GM23338 (cell line): ENCODE measurements at regions not wholly inside any gene's neighbourhood (a gene's known extent, or its start where the extent isn't known, plus 50 kb on each side); places are given as distances from the start of the nearest gene placed in this dataset.
A peak's percentile ranks its signal among the peaks of the same experiment; 100 is the strongest.

Source experiments
- ATAC-seq: fragments of 200-7000 bp; cut with Tn5 transposase; 3 replicates; pipeline ENCODE4 v1.9.1; 2020
- DNase-seq: peaks from one replicate; pipeline ENCODE4 v3.0.0-alpha.2; 2015; ENCODE audit warnings: low spot score
- H2AFZ ChIP-seq: fragments of 200-600 bp; sonication (generic); 2 replicates; pipeline ENCODE4 v1.8.0; 2016; ENCODE audit warnings: antibody characterized with exemption, mild to moderate bottlenecking, moderate library complexity
- H3F3A ChIP-seq: fragments of 200-600 bp; sonication (generic); replicated peaks from 2 replicates; pipeline ENCODE4 v1.8.0; 2017; ENCODE audit warnings: antibody characterized with exemption, mixed run types, low read depth
- H3K27ac ChIP-seq: fragments of 200-600 bp; sonication (generic); 2 replicates; pipeline ENCODE4 v1.6.1; 2016; ENCODE audit warnings: low read depth
- H3K27me3 ChIP-seq: fragments of 200-600 bp; sonication (generic); 2 replicates; pipeline ENCODE4 v1.8.0; 2016; ENCODE audit warnings: mild to moderate bottlenecking, mixed run types, moderate library complexity; ENCODE audit not compliant: insufficient read depth
- H3K36me3 ChIP-seq: fragments of 200-600 bp; sonication (generic); 2 replicates; pipeline ENCODE4 v1.8.0; 2016; ENCODE audit warnings: mild to moderate bottlenecking; ENCODE audit not compliant: insufficient read depth
- H3K4me1 ChIP-seq: fragments of 200-600 bp; sonication (generic); 2 replicates; pipeline ENCODE4 v1.8.0; 2016; ENCODE audit warnings: mild to moderate bottlenecking, moderate library complexity; ENCODE audit not compliant: insufficient read depth
- H3K4me2 ChIP-seq: fragments of 200-600 bp; sonication (generic); 2 replicates; pipeline ENCODE4 v1.7.1; 2017; ENCODE audit warnings: mixed run types
- H3K4me3 ChIP-seq: fragments of 200-600 bp; sonication (generic); 2 replicates; pipeline ENCODE4 v1.6.1; 2016; ENCODE audit warnings: mixed run types
- H3K79me2 ChIP-seq: fragments of 200-600 bp; sonication (generic); replicated peaks from 2 replicates; pipeline ENCODE4 v1.8.0; 2017; ENCODE audit warnings: mild to moderate bottlenecking; ENCODE audit not compliant: insufficient read depth
- H3K9me2 ChIP-seq: fragments of 200-600 bp; sonication (generic); 2 replicates; pipeline ENCODE4 v1.8.0; 2017; ENCODE audit not compliant: insufficient read depth
- H4K20me1 ChIP-seq: fragments of 200-600 bp; sonication (generic); replicated peaks from 2 replicates; pipeline ENCODE4 v1.8.0; 2017; ENCODE audit warnings: mild to moderate bottlenecking; ENCODE audit not compliant: insufficient read depth
- H3K27ac Mint-ChIP-seq: 2 replicates; pipeline ENCODE4 v1.8.0; 2020; ENCODE audit warnings: inconsistent platforms, mild to moderate bottlenecking, moderate library complexity, mixed read lengths
- H3K27me3 Mint-ChIP-seq: 3 replicates; pipeline ENCODE4 v1.8.0; 2022; ENCODE audit warnings: low read depth, mild to moderate bottlenecking, moderate library complexity, mixed read lengths, inconsistent platforms; ENCODE audit not compliant: insufficient read depth, poor library complexity
- H3K36me3 Mint-ChIP-seq: 3 replicates; pipeline ENCODE4 v1.8.0; 2021; ENCODE audit warnings: low read depth, mild to moderate bottlenecking, inconsistent platforms, moderate library complexity, mixed read lengths
- H3K4me1 Mint-ChIP-seq: 3 replicates; pipeline ENCODE4 v1.8.0; 2020; ENCODE audit warnings: mild to moderate bottlenecking, inconsistent platforms, mixed read lengths
- H3K4me3 Mint-ChIP-seq: 3 replicates; pipeline ENCODE4 v1.8.0; 2021; ENCODE audit warnings: moderate library complexity, mild to moderate bottlenecking, inconsistent platforms, mixed read lengths
- H3K9me3 Mint-ChIP-seq: 3 replicates; pipeline ENCODE4 v1.8.0; 2020; ENCODE audit warnings: moderate library complexity, mild to moderate bottlenecking, inconsistent platforms, mixed read lengths
- CREB1 ChIP-seq: fragments of 250-450 bp; sonication (Bioruptor Pico); IDR thresholded peaks from 2 replicates; pipeline ENCODE4 v1.5.0; 2020; ENCODE audit warnings: low read depth, mild to moderate bottlenecking, moderate library complexity
- EZH2 ChIP-seq: fragments of 200-600 bp; sonication (generic); IDR thresholded peaks from one replicate; pipeline ENCODE4 v1.8.0; 2017; ENCODE audit warnings: antibody characterized with exemption, mild to moderate bottlenecking, low read depth; ENCODE audit not compliant: unreplicated experiment
- EZH2phosphoT487 ChIP-seq: fragments of 200-600 bp; sonication (generic); IDR thresholded peaks from one replicate; pipeline ENCODE4 v1.8.1; 2018; ENCODE audit warnings: antibody characterized with exemption; ENCODE audit not compliant: unreplicated experiment
- JUNB ChIP-seq: IDR thresholded peaks from one replicate; pipeline ENCODE4 v1.6.1; 2016; ENCODE audit warnings: antibody characterized with exemption; ENCODE audit not compliant: unreplicated experiment
- POLR2AphosphoS5 ChIP-seq: IDR thresholded peaks from 2 replicates; pipeline ENCODE4 v1.6.1; 2016; ENCODE audit warnings: antibody characterized with exemption, low read depth
- ZNF114 ChIP-seq: fragments of 250-450 bp; sonication (Bioruptor Pico); IDR thresholded peaks from 2 replicates; pipeline ENCODE4 v1.5.0; 2020; ENCODE audit warnings: mild to moderate bottlenecking, moderate library complexity
- TF ChIP-seq, protein P1 (sequence below): IDR thresholded peaks from 2 replicates; pipeline ENCODE4 v1.6.1; 2016; ENCODE audit warnings: antibody characterized with exemption
- TF ChIP-seq, protein P2 (sequence below): IDR thresholded peaks from one replicate; pipeline ENCODE4 v1.6.1; 2018; ENCODE audit warnings: antibody characterized with exemption; ENCODE audit not compliant: unreplicated experiment
- TF ChIP-seq, protein P3 (sequence below): fragments of 250-450 bp; sonication (Bioruptor Pico); IDR thresholded peaks from 2 replicates; pipeline ENCODE4 v1.5.0; 2020; ENCODE audit warnings: mild to moderate bottlenecking, moderate library complexity

- no peaks in the 10 kb centered on the region for H4K20me1 ChIP-seq
- no peak overlapping the region for H3K4me3 ChIP-seq
- no peak overlapping the region for H2AFZ ChIP-seq
- H3F3A ChIP-seq, result no peaks in the 10 kb centered on the region
- no peaks in the 10 kb centered on the region for H3K36me3 ChIP-seq
- TF ChIP-seq, protein P1, sequence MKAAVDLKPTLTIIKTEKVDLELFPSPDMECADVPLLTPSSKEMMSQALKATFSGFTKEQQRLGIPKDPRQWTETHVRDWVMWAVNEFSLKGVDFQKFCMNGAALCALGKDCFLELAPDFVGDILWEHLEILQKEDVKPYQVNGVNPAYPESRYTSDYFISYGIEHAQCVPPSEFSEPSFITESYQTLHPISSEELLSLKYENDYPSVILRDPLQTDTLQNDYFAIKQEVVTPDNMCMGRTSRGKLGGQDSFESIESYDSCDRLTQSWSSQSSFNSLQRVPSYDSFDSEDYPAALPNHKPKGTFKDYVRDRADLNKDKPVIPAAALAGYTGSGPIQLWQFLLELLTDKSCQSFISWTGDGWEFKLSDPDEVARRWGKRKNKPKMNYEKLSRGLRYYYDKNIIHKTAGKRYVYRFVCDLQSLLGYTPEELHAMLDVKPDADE, result no peak
- H3K9me2 ChIP-seq, result peaks cover 6% of the 10 kb centered on the region; the same call in 1 of the 2 replicates
- no peak for ATAC-seq
- Mint-ChIP-seq H3K36me3 (peaks cover 18% of the 10 kb centered on the region), H3K9me3 (peaks cover 28% of the 10 kb centered on the region), H3K4me3 (no peak overlapping the region), H3K4me1 (peaks cover 3% of the 10 kb centered on the region; the same call in 1 of the 3 replicates), H3K27me3 (peaks cover 1% of the 10 kb centered on the region), H3K27ac (no peak overlapping the region)
- H3K4me1 ChIP-seq, result no peaks in the 10 kb centered on the region
- H3K27ac ChIP-seq, result no peak overlapping the region
- H3K79me2 ChIP-seq, result no peaks in the 10 kb centered on the region
- H3K27me3 ChIP-seq, result no peaks in the 10 kb centered on the region
- no peak overlapping the region for H3K4me2 ChIP-seq
- peak; percentile 18 for DNase-seq
Observed at GRCh38 chr2:35787302-35788031, 568.1 kb upstream of the CRIM1 start.

DNA sequence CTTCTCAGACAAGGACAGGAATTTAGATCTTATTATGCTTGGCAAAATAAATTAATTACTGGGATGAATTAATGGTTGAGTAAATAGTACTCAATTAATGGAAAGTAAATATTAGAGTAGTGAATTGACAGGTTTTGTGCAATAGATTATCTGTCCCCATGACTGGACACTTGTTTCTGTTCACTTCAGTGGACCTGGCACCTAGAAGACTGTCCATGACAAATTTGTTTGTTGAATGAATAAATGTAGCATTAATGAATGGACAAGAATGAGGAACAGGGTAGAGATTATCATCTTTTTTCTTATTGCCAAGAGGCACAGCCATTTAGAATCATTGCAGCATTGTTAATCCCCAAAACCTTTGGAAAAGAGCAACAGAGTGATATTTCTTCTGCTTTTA, 570.0 kb upstream of the CRIM1 start:
- H3K9me2 ChIP-seq, result peaks cover 6% of the 10 kb centered on the region; the same call in 1 of the 2 replicates
- no peaks in the 10 kb centered on the region for H3K27me3 ChIP-seq
- Mint-ChIP-seq H3K4me3 (no peak overlapping the region), H3K36me3 (peaks cover 34% of the 10 kb centered on the region), H3K4me1 (no peaks in the 10 kb centered on the region), H3K27me3 (peaks cover 1% of the 10 kb centered on the region), H3K27ac (no peak overlapping the region), H3K9me3 (peaks cover 40% of the 10 kb centered on the region)
- H3K4me1 ChIP-seq, result no peaks in the 10 kb centered on the region
- no peak overlapping the region for H3K4me2 ChIP-seq
- H3K79me2 ChIP-seq, result no peaks in the 10 kb centered on the region
- no peak overlapping the region for H2AFZ ChIP-seq
- H3K27ac ChIP-seq, result no peak overlapping the region
- H3K36me3 ChIP-seq, result no peaks in the 10 kb centered on the region
- no peaks in the 10 kb centered on the region for H4K20me1 ChIP-seq
- H3F3A ChIP-seq, result no peaks in the 10 kb centered on the region
- no peak overlapping the region for H3K4me3 ChIP-seq
- DNase-seq (no peak), ATAC-seq (no peak)
- TF ChIP-seq ZNF114 (CRISPR knock-in tag) (no peak), JUNB (no peak), POLR2AphosphoS5 (no peak), EZH2 (no peak), EZH2phosphoT487 (no peak), CREB1 (CRISPR knock-in tag) (no peak)
- TF ChIP-seq, protein P2, sequence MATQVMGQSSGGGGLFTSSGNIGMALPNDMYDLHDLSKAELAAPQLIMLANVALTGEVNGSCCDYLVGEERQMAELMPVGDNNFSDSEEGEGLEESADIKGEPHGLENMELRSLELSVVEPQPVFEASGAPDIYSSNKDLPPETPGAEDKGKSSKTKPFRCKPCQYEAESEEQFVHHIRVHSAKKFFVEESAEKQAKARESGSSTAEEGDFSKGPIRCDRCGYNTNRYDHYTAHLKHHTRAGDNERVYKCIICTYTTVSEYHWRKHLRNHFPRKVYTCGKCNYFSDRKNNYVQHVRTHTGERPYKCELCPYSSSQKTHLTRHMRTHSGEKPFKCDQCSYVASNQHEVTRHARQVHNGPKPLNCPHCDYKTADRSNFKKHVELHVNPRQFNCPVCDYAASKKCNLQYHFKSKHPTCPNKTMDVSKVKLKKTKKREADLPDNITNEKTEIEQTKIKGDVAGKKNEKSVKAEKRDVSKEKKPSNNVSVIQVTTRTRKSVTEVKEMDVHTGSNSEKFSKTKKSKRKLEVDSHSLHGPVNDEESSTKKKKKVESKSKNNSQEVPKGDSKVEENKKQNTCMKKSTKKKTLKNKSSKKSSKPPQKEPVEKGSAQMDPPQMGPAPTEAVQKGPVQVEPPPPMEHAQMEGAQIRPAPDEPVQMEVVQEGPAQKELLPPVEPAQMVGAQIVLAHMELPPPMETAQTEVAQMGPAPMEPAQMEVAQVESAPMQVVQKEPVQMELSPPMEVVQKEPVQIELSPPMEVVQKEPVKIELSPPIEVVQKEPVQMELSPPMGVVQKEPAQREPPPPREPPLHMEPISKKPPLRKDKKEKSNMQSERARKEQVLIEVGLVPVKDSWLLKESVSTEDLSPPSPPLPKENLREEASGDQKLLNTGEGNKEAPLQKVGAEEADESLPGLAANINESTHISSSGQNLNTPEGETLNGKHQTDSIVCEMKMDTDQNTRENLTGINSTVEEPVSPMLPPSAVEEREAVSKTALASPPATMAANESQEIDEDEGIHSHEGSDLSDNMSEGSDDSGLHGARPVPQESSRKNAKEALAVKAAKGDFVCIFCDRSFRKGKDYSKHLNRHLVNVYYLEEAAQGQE, result no peak
- TF ChIP-seq, protein P3, sequence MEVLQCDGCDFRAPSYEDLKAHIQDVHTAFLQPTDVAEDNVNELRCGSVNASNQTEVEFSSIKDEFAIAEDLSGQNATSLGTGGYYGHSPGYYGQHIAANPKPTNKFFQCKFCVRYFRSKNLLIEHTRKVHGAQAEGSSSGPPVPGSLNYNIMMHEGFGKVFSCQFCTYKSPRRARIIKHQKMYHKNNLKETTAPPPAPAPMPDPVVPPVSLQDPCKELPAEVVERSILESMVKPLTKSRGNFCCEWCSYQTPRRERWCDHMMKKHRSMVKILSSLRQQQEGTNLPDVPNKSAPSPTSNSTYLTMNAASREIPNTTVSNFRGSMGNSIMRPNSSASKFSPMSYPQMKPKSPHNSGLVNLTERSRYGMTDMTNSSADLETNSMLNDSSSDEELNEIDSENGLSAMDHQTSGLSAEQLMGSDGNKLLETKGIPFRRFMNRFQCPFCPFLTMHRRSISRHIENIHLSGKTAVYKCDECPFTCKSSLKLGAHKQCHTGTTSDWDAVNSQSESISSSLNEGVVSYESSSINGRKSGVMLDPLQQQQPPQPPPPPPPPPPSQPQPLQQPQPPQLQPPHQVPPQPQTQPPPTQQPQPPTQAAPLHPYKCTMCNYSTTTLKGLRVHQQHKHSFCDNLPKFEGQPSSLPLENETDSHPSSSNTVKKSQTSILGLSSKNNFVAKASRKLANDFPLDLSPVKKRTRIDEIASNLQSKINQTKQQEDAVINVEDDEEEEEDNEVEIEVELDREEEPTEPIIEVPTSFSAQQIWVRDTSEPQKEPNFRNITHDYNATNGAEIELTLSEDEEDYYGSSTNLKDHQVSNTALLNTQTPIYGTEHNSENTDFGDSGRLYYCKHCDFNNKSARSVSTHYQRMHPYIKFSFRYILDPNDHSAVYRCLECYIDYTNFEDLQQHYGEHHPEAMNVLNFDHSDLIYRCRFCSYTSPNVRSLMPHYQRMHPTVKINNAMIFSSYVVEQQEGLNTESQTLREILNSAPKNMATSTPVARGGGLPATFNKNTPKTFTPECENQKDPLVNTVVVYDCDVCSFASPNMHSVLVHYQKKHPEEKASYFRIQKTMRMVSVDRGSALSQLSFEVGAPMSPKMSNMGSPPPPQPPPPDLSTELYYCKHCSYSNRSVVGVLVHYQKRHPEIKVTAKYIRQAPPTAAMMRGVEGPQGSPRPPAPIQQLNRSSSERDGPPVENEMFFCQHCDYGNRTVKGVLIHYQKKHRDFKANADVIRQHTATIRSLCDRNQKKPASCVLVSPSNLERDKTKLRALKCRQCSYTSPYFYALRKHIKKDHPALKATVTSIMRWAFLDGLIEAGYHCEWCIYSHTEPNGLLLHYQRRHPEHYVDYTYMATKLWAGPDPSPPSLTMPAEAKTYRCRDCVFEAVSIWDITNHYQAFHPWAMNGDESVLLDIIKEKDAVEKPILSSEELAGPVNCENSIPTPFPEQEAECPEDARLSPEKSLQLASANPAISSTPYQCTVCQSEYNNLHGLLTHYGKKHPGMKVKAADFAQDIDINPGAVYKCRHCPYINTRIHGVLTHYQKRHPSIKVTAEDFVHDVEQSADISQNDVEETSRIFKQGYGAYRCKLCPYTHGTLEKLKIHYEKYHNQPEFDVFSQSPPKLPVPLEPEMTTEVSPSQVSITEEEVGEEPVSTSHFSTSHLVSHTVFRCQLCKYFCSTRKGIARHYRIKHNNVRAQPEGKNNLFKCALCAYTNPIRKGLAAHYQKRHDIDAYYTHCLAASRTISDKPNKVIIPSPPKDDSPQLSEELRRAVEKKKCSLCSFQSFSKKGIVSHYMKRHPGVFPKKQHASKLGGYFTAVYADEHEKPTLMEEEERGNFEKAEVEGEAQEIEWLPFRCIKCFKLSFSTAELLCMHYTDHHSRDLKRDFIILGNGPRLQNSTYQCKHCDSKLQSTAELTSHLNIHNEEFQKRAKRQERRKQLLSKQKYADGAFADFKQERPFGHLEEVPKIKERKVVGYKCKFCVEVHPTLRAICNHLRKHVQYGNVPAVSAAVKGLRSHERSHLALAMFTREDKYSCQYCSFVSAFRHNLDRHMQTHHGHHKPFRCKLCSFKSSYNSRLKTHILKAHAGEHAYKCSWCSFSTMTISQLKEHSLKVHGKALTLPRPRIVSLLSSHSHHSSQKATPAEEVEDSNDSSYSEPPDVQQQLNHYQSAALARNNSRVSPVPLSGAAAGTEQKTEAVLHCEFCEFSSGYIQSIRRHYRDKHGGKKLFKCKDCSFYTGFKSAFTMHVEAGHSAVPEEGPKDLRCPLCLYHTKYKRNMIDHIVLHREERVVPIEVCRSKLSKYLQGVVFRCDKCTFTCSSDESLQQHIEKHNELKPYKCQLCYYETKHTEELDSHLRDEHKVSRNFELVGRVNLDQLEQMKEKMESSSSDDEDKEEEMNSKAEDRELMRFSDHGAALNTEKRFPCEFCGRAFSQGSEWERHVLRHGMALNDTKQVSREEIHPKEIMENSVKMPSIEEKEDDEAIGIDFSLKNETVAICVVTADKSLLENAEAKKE, result no peak
- TF ChIP-seq, protein P1, result no peak
